Myocyte (in vitro differentiated cells): ENCODE measurements at regions not wholly inside any gene's neighbourhood (a gene's known extent, or its start where the extent isn't known, plus 50 kb on each side); places are given as distances from the start of the nearest gene placed in this dataset.
A peak's percentile ranks its signal among the peaks of the same experiment; 100 is the strongest.

Source experiments
- DNase-seq: peaks from one replicate; pipeline ENCODE4 v3.0.0-alpha.2; 2012; ENCODE audit warnings: low read depth

DNA sequence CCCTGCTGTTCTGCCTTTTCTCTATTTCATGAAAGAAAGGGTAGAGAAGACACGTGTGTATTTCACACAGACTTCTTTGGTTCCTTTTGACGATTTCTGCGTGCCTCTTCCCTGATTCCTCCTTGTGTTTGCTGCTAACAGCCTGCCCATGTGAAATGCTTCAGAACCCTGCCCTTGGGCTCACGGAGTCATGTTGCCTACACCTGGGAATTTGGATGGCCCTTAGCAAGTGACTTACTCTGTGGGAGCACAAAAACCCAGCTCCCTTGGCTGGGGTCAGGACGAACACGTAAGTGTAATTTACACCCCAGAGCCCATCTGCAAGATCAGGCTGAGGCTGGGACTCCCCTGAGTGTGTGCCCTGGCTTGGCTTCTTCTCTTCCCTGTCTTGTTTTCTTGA is 220.3 kb upstream of the BCOR start:
- no peak for DNase-seq

DNA sequence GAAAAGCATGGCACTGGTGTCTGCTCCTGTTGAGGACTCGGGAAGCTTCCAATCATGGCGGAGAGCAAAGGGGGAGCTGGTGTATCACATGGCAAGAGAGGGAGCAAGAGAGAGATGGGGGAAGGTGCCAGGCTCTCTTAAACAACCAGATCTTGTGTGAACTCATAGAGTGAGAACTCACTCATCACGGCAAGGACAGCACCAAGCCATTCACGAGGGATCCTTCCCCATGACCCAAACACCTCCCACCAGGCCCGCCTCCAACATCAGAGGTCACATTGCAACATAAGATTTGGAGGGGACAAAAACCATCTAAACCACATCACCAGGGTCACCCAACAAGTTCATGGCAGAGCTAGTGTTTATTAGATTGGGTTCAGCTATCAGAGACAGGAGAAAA is 218.7 kb upstream of the BCOR start:
- DNase-seq, result no peak

DNA sequence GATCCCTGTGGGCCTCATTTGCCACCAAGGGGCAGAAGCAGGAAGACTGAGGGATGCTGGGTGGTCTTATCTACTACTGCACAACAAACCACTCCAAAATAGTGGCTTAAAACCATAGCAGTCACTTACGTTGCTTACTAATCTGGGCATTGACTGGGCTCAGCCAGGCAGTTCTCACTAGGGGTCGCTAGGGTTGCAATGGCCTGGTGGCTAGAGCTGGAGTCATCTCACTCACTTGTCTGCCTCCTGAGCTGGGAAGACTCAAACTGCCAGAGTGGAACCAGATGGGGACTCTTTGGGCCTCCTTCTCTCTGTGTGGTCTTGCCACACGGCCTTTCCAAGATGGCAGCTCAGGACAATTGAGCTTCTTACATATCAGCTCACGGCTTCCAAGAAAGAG is 216.3 kb upstream of the BCOR start:
- no peak for DNase-seq

DNA sequence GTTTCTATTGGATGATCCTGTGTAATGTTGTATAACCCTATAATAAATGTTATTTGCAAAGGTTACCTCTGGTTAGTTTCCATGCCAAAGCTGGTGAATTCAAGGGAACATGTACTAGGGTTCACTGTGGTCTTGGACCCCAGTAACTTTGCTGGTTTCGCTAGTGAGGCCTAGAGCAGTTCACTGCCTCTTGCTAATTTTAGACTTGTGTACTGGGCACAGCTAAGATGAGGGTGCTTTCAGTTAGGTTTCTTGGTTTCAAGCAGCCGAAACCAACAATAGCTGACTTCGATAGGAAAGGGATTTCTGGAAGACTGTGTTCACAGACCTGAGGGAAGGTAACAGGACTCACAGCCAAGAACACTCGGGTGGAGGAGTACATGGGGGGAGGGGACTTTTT is 215.5 kb upstream of the BCOR start:
- DNase-seq, result no peak

DNA sequence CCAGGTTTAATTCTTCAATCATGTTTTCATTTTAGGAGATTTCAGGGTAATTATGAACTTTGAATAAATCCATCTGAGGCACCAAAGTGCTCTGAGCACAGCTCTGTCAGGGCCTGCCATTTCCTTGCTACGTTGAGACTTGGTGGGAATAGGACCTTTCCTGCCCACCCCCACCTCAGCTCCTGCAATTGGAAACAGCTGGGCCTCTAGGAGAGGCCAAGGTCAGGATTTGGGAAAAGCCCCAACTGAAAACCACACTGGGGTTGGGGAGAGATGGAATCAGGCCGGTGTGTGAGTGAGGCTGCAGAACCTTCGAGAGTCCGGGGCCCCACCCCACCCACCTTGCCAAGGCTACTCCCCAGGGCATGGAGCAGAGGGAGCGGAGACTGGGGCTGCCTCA is 212.7 kb upstream of the BCOR start:
- no peak for DNase-seq

DNA sequence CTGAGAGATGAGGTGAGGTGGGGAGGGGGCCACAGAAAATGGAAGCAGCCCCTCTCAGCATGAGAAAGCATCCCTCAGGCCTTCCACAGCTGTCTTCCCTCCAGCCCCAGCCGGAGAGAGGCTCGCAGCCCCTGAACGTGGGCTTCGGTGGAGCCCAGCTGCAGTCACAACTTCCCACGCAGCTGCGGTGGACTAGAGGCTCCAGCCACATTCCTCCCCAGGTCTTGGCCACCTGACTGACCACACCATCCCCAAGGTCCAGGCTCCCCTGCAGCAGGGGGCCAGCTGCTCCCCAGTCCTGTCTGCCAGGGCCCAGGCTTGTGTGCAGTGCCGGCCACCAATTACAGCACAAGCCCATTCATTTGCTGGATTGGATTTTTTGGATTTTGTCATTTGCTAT is 212.3 kb upstream of the BCOR start:
- DNase-seq, result peak; percentile 12

DNA sequence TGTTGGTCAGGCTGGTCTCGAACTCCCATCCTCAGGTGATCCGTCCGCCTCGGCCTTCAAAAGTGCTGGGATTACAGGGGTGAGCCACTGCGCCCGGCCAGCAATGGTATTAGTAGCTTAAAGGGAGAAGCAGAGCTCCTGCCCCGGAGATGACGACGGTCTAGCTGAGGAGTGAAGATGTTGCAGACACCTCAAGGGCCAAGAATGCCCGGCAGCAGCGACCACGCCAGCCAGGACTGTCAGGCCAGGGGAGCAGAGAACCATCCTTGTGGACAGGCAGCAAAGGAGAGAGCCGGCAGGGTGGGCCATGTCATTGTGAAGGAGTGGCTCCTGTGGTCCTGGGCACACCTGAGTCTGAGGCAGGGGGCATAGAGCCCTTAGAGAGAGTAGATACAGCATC is 210.1 kb upstream of the BCOR start:
- no peak for DNase-seq

DNA sequence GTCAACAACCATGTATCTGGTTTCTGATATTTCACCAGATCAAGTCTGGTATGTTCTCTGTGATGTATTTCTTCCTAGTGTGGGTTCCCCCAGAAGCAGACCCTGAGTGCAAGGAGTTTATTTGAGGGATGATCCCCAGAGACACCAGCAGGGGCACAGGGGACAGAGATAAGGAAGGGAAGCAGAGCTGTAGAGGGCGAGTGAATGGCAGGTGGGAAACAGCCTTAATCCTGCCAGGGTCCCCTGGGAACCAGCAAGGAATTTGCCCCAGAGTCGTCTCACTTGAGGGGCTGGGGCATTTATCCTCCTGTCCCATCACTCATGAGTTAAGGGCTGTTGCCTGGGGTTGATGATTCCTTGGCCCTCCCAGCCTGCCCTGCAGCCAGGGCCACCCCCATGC is 206.4 kb upstream of the BCOR start:
- no peak for DNase-seq

DNA sequence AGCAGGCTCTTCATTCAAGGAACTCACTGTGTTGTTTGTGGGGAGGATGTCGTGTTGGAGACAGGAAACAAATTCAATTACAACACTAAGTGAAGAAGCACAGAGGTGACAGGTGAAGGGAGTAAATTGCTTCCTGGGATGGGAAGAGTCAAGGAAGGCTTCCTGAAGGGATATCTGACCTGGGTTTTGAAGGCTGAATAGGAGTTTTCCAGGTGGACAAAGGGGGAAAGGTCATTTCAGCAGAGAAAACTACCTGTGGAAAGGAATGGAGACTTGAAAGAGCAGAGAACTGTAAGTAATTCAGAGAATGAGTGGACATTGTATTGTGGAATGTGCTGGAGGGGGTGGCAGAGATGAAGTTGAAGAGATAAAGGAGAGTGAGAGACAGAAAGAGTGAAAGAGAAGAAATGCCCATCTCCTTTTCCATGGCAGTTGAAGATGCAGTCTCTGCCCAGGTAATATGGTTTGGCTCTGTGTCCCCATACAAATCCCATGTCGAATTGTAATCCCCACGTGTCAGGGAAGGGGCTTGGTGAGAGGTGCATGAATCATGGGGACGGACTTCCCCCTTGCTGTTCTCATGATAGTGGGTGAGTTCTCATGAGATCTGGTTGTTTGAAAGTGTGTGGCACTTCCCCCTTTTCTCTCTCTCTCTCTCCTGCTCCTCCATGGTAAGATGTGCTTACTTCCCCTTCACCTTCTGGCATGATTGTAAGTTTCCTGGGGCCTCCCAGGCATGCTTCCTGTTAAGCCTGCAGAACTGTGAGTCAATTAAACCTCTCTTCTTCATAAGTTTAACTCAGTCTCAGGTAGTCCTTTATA is 205.7 kb upstream of the BCOR start:
- DNase-seq, result no peak

DNA sequence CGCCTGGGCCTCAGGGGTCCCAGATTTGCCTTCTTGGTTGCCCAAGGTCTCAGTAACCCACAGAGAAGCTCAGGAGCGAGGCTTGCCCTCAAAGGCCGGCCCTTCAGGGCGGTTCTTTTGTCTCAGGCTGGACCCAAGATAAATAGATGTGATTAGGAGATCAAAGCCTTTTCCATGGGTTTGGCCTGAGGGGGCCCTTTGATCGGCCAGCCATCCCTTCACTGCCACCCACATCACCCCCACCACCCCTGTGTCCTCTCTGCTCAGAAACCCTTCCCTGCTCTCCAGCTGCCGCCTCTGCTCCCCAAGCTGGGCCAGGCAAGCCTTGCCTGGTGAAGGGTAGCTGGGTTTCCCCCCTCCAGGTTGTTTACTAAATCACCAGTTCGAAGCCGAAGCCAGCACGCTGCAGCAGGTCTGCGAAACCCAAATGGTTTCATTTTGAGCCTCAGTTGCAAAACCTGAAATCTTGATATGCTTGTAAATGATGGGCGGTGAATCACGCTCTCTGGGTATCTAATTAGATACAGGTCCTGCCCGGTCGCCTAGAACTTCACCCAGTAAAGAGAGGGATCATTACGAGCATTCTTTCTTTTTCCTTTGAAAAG is 202.6 kb upstream of the BCOR start:
- no peak for DNase-seq

DNA sequence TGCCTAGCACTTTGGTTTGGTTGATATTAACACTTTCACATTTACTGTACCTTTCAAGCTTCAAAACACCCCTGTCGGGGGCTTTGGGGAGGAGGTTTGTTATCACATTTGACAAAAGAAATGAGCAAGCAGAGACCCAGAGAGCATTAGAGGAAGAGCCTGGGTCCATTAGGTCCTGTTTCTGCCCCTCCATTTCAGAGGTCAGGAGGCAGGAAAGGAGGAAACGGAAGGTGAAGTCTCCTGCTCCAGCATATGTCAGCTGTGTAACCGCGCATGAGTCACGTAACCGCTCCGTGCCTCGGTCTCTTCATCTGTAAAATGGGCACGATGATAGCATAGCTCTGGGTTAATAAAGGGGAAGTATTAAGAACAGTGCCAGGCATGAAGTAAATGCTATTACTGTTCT is 201.9 kb upstream of the BCOR start:
- no peak for DNase-seq

DNA sequence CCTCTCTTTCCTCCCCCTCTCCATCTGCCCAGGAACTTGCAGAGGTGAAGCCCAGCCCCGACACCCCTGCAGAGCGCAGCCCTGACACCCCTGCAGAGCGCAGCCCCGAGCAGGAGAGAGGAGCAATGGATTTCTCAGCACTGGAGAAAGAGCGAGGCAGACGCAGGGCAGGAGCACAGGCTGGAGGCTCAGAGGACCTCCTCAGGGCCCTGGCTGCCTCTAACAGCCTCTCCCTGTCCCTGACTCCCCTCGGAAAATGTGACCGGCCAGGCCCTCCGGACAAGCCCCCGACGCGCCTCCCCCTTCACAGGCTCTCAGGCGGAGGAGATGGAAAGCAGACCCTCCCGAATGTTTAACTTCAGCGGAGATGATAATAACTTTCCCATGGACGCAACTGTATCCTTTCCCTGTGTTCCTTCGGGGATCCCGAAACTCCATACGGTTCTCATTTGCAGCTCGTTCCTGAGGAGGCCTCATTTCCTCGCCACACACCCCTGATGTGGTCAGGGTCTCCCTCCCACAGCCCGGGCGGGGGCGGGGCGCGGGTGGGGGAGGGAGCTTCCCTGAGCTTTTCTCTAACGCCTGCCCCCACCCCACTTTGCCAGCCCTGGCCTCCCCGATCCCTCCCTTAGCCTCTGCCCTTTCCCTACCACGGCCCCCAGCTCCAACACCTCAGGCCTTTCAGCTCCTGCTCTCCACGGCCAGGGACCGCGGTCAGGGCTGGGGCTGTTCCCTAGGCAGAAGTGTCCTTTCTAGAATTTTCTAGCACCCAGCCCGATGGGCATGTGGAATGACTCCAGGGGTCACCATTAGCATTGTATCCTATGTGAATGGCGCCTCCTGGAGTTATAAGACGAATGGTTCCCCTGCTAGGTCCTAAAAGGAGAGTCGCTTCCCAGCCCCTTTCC is 201.1 kb upstream of the BCOR start:
- no peak for DNase-seq

DNA sequence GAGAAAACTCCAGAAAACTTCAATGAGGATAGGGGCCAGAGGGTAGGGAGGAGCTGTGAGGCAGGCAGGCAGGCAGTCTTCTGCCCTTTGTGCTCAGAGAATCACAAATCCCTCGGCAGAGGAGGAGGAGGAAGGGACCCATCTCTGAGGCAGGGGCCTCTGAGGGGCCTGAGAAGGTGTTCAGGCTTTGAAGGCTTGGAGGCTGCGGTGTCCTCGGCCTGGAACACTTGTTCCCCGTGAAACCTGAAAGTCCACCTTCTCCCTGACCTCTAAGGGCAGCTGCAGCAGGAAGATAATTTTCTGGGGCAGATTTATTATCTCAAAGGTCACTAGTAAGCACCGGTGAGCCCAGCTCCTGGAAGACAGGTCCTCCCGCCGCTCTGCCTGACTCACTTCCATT is 200.3 kb upstream of the BCOR start:
- no peak for DNase-seq

DNA sequence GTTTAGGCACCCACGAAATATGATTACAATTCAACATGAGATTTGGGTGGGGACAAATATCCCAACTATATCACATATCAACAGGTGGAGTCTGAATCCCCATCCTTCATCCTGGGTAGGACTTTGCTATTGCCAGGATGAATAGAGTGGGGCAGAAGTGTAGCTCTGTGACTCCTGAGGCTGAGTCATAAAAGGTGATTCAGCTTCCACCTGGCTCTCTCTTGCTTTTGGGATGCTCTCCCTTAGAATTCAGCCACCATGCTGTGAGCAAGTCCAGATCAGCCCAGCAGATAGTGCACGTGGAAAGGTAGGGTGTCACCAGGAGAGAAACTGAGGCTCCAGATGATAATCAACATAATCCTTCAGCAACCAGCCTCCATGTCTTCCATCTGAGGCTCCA is 193.8 kb upstream of the BCOR start:
- DNase-seq, result no peak

DNA sequence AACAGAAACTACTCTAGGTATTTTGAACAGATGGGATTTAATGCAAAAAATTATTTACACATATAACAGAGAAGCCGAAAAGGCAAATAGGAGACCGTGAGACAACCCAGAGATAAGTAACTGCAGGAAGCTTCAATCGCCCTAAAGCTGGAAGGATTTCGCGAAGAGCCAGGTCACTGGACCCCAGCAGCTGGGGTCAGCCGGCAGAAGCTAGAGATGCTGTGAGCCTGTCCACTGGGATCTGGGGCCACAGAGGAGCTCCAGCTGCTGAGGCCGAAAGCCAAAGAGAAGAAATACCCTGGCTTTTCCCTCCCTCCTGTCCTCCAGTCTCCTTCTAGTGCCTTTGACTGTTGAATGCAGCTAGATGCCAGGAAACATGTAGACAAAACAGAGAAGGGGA is 192.8 kb upstream of the BCOR start:
- DNase-seq, result no peak

DNA sequence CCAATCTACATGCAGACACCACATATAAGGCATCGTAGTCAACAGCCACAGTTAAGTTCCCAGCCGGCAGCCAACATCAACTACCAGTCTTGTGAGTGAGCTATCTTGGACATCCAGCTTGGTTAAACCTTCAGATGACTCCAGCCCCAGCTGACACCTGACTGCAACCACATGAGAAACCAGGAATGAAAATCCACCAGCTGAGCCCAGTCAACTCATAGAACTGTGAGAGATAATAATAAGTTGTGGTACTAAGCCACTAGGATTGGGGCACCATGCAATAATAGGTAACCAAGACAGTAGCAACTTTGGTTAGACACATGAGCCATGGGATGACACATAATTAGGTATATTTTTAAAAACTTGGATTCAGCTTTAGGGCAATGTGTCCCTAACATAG is 188.1 kb upstream of the BCOR start:
- DNase-seq, result peak; percentile 81

DNA sequence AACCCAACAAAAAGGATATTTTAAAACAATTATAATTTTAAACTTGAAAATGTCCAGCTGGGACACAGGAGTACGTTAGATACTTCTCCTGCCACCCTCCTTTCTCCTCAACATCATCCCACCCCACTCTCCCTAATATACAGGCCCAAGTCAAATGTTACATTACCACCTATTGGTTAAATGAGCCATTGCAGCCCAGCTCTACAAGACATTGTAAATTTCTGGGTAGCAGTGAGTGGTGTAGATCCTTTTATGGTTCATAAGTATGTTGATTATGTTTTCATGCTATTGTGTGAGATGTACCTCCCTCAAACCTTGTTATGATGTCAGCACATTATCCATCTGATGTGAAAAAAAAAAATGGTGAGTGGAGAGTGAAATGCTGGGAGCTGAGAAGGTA is 187.1 kb upstream of the BCOR start:
- DNase-seq, result no peak

DNA sequence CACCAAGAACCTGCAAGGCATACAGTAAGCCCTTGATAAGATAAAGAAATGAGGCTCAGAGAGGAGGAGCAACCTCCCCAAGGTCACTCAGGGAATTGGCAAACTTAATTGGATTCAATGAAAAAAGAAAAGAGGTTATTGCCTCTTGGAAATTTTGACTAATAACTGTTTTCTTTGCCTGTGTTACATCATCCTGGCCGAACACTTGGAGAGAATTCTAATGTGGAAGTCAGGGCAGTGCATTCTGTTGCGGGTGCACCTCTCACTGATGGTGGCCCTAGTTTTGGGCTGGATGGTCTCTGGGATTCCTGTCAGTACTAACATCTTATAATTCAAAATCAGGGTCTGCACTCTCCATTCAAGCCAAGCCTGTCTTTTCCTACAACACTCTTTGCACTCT is 186.2 kb upstream of the BCOR start:
- DNase-seq, result no peak

DNA sequence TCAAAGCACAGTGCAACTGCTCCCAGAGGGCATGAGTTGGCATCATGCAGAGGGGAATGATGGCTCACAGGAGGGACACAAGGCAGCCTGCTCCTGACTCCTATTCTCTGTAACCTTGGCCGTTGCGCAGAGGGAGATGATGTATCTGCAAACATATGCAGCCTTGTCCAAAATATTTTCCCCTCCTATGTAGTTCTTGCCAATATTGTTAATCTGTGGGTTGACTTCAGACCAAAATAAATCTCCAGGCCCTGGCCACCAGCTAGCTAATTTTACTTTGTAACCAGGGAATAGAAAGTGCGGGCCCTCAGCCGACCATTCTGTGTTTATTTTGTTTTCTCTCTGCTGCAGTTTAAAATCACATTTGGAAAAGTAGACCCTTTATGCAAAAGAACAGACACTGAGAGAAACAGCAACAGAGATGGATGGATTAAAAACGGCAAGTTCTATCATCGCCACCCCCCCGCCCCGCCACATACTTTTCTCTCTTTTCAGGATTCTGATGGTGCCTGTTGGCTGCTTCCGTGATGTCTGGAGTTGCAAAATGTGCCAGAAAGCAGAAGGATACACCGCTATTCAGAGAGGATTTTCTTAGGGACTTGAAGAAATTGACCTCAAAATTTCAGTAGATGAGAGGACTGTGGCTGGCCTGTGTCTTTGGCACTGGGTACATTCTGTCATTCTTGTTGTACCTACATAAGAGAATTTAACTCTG is 185.3 kb upstream of the BCOR start:
- no peak for DNase-seq

DNA sequence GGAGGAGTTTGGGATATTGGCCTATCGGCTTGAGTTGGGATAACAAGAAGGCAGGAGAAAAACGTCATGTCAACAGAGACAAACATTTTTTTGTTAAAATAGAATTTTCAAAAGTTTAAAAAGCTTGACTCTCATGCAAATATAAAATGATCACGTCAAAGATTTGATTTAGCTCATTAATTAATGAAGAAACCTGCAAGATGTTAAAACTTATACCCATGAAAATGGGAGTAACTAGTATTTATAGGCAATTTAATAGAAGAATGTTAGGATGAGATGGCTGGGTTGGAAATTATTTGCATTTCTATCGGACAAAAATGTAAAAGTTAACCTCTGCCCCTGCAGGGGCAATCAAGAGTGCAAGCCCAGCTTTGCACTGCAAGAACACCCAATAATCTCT is 184.6 kb upstream of the BCOR start:
- DNase-seq, result no peak

DNA sequence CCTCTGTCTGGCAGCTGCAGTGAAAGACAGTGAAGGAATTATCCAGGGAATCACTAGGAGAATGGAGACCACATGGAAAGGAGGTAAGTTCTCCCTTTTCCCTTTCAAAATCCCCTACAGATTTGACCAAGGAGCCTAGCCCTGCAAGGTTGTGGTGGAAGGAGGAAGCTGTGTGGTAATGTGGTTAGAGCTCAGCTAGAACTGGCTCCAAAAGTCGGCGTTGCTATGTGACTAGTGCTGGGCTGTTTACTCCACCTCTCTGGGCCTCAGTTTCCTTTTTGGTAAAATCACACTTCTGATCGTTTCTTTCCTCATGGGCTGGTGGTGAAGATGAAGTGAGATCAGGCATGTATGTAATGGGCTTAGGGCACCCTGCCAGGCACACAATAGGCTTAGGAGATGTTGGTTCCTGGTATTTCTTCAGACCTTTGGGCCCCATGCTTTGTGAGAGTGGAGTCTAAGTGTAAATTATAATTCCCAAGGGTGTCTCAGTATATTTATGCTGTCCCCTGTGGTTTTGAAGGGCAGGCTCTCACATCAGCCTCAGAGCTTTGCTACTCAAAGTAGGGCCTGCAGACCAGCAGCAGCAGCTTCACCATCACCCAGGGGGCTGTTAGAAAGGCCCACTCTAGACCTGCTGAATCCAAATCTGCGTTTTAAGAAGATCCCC is 183.7 kb upstream of the BCOR start:
- no peak for DNase-seq
